GM21515 (cell line): ENCODE measurements at regions not wholly inside any gene's neighbourhood (a gene's known extent, or its start where the extent isn't known, plus 50 kb on each side); places are given as distances from the start of the nearest gene placed in this dataset.
A peak's percentile ranks its signal among the peaks of the same experiment; 100 is the strongest.
"Not testable (repeated sequence)": the region's sequence is repeated elsewhere in the genome, so short reads cannot be mapped to it uniquely, and the experiment has no call there.

Experiments used
- ATAC-seq: cut with Tn5 transposase; IDR thresholded peaks from one replicate; pipeline ENCODE4 v1.9.1; 2021; ENCODE audit not compliant: unreplicated experiment

DNA sequence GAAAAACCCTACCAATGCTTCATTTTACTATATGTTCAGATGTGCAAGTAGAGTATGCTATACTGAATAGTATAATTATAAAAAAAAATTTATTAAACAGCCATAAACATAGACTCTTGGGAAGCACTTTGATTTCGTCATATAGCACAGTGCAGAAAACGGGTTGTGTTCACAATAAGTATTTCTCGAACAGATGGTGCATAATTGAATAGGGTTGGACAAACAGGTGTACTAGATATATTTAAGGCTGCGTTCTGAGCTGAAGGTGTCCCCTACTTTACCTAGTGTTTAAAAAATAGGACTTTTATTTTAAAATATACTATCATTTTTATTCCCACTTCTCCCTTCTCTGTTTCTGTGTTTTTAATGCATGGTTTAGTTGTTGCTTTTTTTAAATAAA lies 841.5 kb downstream of the ANKRD7 start:
- no peak for ATAC-seq

GRCh38 chr7:119086026-119086425 lies 861.5 kb downstream of the ANKRD7 start:
- no peak for ATAC-seq

DNA sequence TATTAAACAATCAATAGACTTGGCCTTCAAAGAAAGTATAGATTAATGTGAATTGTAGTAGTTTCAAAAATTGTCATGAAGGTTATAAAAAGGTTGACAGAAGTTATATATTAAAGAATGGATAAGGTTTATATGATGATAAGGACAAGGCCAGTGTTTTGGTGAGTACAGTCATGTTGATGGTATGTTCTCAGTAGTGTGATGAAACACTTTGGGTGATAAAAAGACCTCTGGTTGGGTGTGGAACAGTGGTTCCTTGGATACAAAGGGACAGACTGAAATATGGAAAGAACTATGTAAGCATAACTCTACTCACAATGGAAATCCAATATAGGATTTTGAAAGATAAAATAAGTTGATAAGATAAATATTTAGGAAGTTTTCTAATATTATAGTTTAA lies 866.3 kb downstream of the ANKRD7 start:
- ATAC-seq = no peak

DNA sequence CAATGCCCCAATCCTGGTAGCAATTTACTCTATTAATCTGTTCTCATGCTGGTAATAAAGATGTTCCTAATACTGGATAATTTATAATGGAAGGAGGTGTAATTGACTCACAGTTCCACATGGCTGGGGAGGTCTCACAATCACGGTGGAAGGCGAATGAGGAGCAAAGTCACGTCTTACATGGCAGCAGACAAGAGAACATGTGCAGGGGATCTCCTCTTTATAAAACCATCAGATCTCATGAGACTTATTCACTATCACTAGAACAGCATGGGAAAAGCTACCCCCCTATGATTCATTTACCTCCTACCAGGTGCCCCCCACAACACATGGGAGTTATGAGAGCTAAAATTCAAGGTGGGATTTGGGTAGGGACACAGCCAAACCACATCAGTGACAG lies 872.2 kb downstream of the ANKRD7 start:
- ATAC-seq = no peak

- ATAC-seq = not testable (repeated sequence)
These were observed 876.2 kb downstream of the ANKRD7 start for GRCh38 chr7:119100611-119101258.

DNA sequence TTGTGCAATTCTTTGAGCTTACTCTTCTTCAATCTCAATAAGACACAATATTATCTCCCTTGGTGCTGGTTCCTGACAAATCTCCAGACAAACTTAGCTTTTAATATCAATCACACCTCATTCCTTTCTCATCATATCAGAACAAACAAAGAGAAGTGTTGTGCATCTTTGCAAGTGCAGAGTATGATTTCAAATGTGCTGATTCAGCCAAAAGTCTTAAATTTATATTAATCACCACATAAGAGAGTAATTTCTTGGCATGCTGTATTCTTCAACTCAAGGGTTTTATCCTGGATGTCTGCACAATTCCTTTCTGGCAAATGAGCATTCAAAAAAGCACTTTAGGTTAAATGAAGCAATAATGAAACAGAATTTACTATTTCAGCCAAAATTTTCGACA lies 877.8 kb downstream of the ANKRD7 start:
- ATAC-seq = no peak

DNA sequence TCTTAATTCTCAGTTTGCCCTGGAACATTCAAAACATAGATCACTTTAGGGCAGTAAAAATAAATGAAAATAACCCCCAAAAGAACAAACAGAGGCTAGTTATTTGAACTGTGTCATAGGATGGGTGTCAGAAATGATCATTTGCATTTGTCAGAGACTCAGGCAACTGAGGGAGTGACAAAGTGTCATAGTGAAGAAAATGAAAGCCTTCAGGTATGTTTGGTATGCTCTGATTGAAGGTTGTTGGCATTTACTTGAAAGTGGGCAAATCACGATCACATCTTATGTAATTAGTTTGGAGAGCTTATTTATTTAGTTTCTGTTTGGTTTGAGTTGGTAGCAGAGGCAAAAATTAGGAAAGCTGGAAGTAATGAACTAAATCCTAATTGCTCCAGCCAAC lies 880.9 kb downstream of the ANKRD7 start:
- ATAC-seq = no peak

DNA sequence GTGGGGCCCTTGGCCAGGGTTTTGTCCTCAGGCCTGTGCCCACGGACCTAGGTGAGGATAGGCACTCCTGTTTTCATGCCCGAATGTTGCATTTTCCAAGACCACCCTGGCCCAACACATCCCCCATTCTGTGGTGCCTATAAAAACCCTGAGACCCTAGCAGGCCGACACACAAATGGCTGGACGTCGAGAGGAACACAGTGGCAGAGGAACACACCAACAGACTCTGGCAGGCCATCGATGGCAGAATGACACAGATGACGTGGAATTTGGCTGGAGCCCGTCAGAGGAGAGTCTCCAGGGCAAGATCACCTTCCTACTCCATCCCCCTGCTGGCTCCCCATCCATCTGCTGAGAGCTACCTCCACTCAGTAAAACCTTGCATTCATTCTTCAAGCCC lies 898.8 kb downstream of the ANKRD7 start:
- no peak for ATAC-seq

- no peak for ATAC-seq
These were observed 903.2 kb downstream of the ANKRD7 start for GRCh38 chr7:119127706-119128105.

DNA sequence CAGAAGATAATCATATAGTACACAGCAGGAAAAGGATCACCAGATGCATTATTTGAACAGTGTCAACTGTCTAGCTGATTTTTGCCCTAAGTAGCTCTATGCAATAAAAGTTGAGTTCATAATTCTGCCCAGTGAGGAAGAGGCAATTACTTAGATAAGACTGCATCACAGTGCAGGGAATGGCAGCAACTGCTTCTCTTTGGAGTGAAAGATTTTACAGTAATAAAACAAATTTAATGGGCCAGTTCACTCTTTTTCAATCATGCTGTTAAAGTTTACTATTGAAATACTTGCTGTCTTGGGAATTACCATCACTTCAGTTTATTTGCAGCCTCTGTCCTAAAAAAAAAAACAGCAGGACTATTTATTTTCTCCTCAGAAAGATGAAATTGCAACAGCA lies 907.9 kb downstream of the ANKRD7 start:
- ATAC-seq = no peak

DNA sequence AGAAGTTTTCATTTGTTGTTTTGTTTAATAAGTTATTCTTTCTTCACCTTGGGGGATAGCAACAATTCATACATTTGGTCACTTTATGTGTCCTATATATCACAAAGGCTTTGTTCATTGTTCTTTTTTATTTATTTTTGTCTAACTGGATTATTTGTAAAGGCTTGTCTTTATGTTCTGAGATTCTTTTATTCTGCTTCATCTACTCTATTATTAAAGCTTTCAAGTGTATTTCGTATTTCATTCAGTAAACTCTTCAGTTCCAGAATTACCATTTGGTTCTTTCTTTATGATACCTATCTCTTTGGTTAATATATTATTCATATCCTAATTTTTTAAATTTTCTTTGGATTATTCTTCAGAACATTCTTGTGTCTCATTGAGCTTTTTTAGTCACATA lies 942.9 kb downstream of the ANKRD7 start:
- no peak for ATAC-seq

DNA sequence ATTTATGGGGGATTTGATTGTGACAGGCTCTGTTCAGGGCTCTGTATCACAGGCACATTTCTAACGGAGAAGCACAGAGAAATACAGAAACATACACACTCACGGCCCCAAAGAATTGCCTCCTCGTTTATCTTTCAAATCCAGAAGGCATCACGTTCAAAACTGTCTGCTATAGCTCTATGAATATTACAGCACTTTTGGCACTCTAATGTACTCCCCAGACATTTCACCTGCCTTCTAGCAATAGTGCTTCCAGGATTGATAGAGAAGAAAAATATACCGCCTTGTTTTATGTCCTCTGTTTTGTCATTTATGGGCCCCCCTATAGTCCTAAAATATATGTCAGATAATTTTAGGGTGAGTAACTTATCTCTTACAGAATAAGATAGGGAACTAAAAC lies 947.5 kb downstream of the ANKRD7 start:
- ATAC-seq = no peak

- peak; percentile 69 for ATAC-seq
These were observed 951.6 kb downstream of the ANKRD7 start for GRCh38 chr7:119175911-119176627.

DNA sequence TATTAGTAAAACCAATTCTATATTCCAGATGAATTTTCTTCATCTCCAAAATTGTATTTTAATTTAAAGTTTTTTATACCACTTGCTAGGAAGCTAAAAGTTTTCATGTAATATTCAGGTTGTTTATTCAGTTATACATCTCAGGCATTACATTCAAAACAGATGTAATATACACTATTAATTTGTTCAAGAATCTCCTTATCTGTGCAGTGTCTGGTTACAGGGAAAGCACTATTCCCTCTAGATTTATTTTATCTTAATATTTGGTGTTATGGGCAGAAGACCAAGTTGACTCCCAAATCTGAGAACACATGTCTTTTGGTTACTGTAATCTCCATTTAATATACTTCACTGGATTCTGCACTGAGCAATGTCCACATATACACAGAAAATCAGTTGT lies 953.4 kb downstream of the ANKRD7 start:
- ATAC-seq = no peak

- no peak for ATAC-seq
These were observed 959.8 kb downstream of the ANKRD7 start for GRCh38 chr7:119184124-119184788.

DNA sequence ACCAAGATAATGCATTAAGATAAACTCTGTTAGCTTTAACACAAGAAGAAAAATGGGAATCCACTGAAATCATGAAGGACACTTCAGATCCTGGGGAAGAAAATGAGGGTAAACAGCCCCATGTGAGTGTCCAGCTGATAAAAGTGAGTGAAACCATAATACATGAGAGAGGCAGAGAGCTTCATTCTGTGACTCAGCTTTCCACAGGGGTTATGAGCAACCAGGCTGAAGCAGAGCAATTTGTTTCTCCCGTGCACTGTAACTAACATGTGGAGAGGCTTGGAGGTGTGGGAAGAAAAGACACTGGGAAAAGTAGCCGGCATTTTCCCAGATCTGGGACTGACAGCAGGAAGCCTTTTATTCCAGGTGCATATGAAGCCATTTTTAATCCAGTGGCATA lies 971.7 kb downstream of the ANKRD7 start:
- no peak for ATAC-seq

- peak; percentile 6 for ATAC-seq
These were observed 972.8 kb downstream of the ANKRD7 start for GRCh38 chr7:119197172-119197876.

- peak; percentile 95 for ATAC-seq
These were observed 973.5 kb downstream of the ANKRD7 start for GRCh38 chr7:119197877-119198527.

DNA sequence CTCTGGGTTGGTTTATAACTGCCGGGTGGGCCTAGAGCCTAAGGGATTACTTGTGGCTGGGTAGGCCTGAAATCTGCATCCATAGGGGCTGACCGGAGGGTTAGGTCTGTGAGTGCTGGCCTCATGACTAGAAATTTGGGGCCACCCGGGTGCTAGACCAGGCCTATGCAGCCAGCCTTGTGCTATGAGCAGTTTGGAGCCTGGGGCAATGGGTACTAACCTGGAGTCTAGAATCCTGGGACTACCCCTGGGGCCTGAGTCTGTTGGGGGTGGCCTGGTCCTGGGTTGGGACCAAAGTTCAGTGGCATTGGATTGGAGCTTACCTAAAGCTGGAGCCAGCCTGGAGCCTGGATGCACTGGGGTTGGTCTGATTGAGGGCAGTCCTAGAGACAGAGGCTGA lies 995.2 kb downstream of the ANKRD7 start:
- no peak for ATAC-seq

DNA sequence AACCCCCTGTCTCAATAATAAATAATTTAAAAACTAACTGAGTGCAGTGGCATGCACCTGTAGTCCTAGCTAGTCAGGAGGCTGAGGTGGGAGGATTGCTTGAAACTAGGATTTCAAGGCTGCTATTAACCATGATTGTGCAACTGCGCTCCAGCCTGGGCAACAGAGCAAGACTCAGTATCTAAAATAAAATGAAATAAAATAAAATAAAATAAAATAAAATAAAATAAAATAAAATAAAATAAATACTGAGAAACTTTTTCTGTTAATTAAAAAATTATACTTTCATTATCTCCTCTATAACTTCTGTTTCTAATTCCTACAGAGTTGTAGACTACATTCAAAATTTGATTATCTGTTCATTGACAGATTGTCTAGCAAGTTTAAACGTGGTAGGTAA lies 999.4 kb downstream of the ANKRD7 start:
- no peak for ATAC-seq

DNA sequence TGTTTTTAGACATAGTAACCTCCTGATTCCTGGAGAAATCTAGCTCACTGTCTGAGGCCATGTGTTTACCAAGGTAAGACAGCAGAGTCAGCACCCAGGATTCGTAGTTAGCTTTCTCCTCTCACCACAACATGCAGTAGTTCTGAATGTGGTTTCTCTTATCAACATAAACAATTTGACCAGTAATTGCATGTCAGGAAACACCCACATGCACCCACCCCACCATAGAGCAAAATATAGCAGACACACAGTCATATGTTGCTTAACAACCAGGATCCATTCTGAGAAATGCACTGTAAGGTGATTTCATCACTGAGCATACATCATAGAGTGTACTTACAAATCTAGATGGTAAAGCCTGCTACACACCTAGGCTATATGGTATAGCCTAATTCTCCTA lies 1004.0 kb downstream of the ANKRD7 start:
- no peak for ATAC-seq
